ENCODE measurements at regions not wholly inside any gene's neighbourhood (a gene's known extent, or its start where the extent isn't known, plus 50 kb on each side); places are given as distances from the start of the nearest gene placed in this dataset.

- Histone ChIP-seq H3K4me2 (replicated peaks; ENCODE audit: low read depth, low read length, poor library complexity, severe bottlenecking) (no peak overlapping the region), H3K27ac (ENCODE audit: low read length in 2 of 2) (no peak overlapping the region), H3K27me3 (replicated peaks in 1 of 4; ENCODE audit: control extremely low read depth in 1 of 4, control insufficient read depth in 3 of 4, insufficient read depth in 4 of 4, low read length in 3 of 4) (no peaks in the 10 kb centered on the region), H3K9me3 (ENCODE audit: control extremely low read depth in 1 of 3, control insufficient read depth in 2 of 3, insufficient read depth in 1 of 3, low read length in 2 of 3) (no peaks in the 10 kb centered on the region), H2AFZ (ENCODE audit: insufficient read depth, low read depth, low read length, poor library complexity, severe bottlenecking) (no peak overlapping the region), H3K4me1 (ENCODE audit: control insufficient read depth in 2 of 2, insufficient read depth in 2 of 2, low read length in 2 of 2) (no peaks in the 10 kb centered on the region), H3K9ac (ENCODE audit: low read length) (no peak overlapping the region), H3K36me3 (replicated peaks in 1 of 2; ENCODE audit: control extremely low read depth in 1 of 2, control insufficient read depth in 1 of 2, extremely low read depth in 1 of 2, insufficient read depth in 2 of 2, low read length in 1 of 2) (no peaks in the 10 kb centered on the region), H4K20me1 (ENCODE audit: control insufficient read depth, insufficient read depth, low read length, poor library complexity, severe bottlenecking) (no peaks in the 10 kb centered on the region), H3K79me2 (ENCODE audit: control insufficient read depth, insufficient read depth, low read length) (no peaks in the 10 kb centered on the region), H3K4me3 (ENCODE audit: control extremely low read depth in 1 of 5, extremely low read depth in 1 of 5, insufficient read depth in 1 of 5, low read depth in 2 of 5, low read length in 4 of 5) (no peak overlapping the region)
- TF ChIP-seq EZH2 (IDR thresholded peaks at IDR 0.05; ENCODE audit: borderline replicate concordance, insufficient read depth, low read depth, low read length, poor library complexity, severe bottlenecking), result no peak
- TF ChIP-seq, protein P1, sequence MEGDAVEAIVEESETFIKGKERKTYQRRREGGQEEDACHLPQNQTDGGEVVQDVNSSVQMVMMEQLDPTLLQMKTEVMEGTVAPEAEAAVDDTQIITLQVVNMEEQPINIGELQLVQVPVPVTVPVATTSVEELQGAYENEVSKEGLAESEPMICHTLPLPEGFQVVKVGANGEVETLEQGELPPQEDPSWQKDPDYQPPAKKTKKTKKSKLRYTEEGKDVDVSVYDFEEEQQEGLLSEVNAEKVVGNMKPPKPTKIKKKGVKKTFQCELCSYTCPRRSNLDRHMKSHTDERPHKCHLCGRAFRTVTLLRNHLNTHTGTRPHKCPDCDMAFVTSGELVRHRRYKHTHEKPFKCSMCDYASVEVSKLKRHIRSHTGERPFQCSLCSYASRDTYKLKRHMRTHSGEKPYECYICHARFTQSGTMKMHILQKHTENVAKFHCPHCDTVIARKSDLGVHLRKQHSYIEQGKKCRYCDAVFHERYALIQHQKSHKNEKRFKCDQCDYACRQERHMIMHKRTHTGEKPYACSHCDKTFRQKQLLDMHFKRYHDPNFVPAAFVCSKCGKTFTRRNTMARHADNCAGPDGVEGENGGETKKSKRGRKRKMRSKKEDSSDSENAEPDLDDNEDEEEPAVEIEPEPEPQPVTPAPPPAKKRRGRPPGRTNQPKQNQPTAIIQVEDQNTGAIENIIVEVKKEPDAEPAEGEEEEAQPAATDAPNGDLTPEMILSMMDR (IDR thresholded peaks at IDR 0.05), result no peak
- Mint-ChIP-seq H3K9me3 (ENCODE audit: insufficient read depth) (no peaks in the 10 kb centered on the region), H3K4me3 (no peak overlapping the region), H3K27me3 (no peaks in the 10 kb centered on the region), H3K27ac (no peak overlapping the region), H3K4me1 (no peaks in the 10 kb centered on the region)
- intact Hi-C loops (cut with micrococcal nuclease), result no loop called here
- ChIA-PET CTCF (no interaction called here), POLR2A (no interaction called here)
- 95% methylated on average over 3 of the region's 5 CpGs for WGBS (ENCODE audit: insufficient coverage)
- ATAC-seq (ENCODE audit: low read depth) (no peak), DNase-seq (no peak)
Observed at GRCh38 chr7:46539892-46540483, 618.9 kb upstream of the IGFBP3 start.

GRCh38 chr7:46537191-46537905 is 616.3 kb upstream of the IGFBP3 start:
- intact Hi-C loops (cut with micrococcal nuclease), result no loop called here
- no peaks in the 10 kb centered on the region for H3K27me3 Mint-ChIP-seq
- no peaks in the 10 kb centered on the region for H3K27me3 ChIP-seq (replicated peaks in 1 of 4; ENCODE audit: control extremely low read depth in 1 of 4, control insufficient read depth in 3 of 4, insufficient read depth in 4 of 4, low read length in 3 of 4)
- H3K4me1 Mint-ChIP-seq, result no peaks in the 10 kb centered on the region
- CTCF ChIA-PET, result no interaction called here
- ATAC-seq (ENCODE audit: low read depth) (no peak), DNase-seq (no peak)
- H3K4me3 ChIP-seq (ENCODE audit: control extremely low read depth in 1 of 5, extremely low read depth in 1 of 5, insufficient read depth in 1 of 5, low read depth in 2 of 5, low read length in 4 of 5), result no peak overlapping the region
- H3K4me3 Mint-ChIP-seq, result no peak overlapping the region
- H3K9me3 ChIP-seq (ENCODE audit: control extremely low read depth in 1 of 3, control insufficient read depth in 2 of 3, insufficient read depth in 1 of 3, low read length in 2 of 3), result no peaks in the 10 kb centered on the region
- H3K4me2 ChIP-seq (replicated peaks; ENCODE audit: low read depth, low read length, poor library complexity, severe bottlenecking), result no peak overlapping the region
- no peak overlapping the region for H3K27ac ChIP-seq (ENCODE audit: low read length in 2 of 2)
- no peak overlapping the region for H3K9ac ChIP-seq (ENCODE audit: low read length)
- H3K9me3 Mint-ChIP-seq (ENCODE audit: insufficient read depth), result peaks cover 2% of the 10 kb centered on the region
- H2AFZ ChIP-seq (ENCODE audit: insufficient read depth, low read depth, low read length, poor library complexity, severe bottlenecking), result no peak overlapping the region
- H3K79me2 ChIP-seq (ENCODE audit: control insufficient read depth, insufficient read depth, low read length), result no peaks in the 10 kb centered on the region
- no peaks in the 10 kb centered on the region for H3K36me3 ChIP-seq (replicated peaks in 1 of 2; ENCODE audit: control extremely low read depth in 1 of 2, control insufficient read depth in 1 of 2, extremely low read depth in 1 of 2, insufficient read depth in 2 of 2, low read length in 1 of 2)
- no peaks in the 10 kb centered on the region for H3K4me1 ChIP-seq (ENCODE audit: control insufficient read depth in 2 of 2, insufficient read depth in 2 of 2, low read length in 2 of 2)
- WGBS (ENCODE audit: insufficient coverage), result no CpG with 5 or more reads among the region's 5 CpGs
- POLR2A ChIA-PET, result no interaction called here
- TF ChIP-seq EZH2 (IDR thresholded peaks at IDR 0.05; ENCODE audit: borderline replicate concordance, insufficient read depth, low read depth, low read length, poor library complexity, severe bottlenecking), result no peak
- TF ChIP-seq, protein P1 (IDR thresholded peaks at IDR 0.05), result no peak
- H4K20me1 ChIP-seq (ENCODE audit: control insufficient read depth, insufficient read depth, low read length, poor library complexity, severe bottlenecking), result no peaks in the 10 kb centered on the region
- H3K27ac Mint-ChIP-seq, result no peak overlapping the region
